ENCODE measurements at regions not wholly inside any gene's neighbourhood (a gene's known extent, or its start where the extent isn't known, plus 50 kb on each side); places are given as distances from the start of the nearest gene placed in this dataset.

GRCh38 chr6:168925671-168926070 is 328.0 kb downstream of the THBS2 start:
- TF ChIP-seq CTCF (IDR thresholded peaks at IDR 0.05): no peak
- no peak for TF ChIP-seq POLR2AphosphoS5 (IDR thresholded peaks at IDR 0.05)

Measured in stomach (tissue), 4 donors.